ENCODE measurements at regions not wholly inside any gene's neighbourhood (a gene's known extent, or its start where the extent isn't known, plus 50 kb on each side); places are given as distances from the start of the nearest gene placed in this dataset.

DNA sequence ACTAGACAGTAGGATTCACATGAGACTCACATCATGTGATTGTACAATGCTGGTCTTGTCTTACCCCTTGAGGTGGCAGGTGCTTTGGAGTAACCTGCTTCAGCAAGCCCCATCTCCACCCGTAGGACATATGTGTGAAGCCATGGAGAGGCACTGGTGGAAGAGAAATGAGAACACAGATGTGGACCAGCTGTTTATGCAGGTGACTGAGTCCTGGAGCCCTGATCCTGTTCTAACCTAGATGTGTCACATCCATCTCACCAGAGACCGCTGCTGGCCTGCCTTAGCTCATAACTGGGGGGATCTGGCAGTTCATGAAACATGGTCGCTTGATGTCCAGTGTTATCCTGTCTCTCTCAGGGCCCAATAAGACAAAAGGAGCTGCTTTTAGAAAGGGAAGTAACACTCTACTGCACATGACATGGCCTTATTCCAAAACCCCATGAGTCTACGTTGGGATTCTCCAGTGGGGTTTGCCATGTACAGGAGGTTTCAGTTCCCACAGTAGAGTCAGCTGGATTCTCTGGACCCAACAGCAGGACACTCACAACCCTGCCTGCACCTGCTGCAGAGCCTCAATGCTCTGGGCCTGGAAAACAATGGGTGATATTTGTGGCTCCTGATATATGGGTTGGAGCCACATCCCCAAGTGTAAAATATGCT is 62.0 kb downstream of the GGTLC2 start:
- TF ChIP-seq, protein P1, sequence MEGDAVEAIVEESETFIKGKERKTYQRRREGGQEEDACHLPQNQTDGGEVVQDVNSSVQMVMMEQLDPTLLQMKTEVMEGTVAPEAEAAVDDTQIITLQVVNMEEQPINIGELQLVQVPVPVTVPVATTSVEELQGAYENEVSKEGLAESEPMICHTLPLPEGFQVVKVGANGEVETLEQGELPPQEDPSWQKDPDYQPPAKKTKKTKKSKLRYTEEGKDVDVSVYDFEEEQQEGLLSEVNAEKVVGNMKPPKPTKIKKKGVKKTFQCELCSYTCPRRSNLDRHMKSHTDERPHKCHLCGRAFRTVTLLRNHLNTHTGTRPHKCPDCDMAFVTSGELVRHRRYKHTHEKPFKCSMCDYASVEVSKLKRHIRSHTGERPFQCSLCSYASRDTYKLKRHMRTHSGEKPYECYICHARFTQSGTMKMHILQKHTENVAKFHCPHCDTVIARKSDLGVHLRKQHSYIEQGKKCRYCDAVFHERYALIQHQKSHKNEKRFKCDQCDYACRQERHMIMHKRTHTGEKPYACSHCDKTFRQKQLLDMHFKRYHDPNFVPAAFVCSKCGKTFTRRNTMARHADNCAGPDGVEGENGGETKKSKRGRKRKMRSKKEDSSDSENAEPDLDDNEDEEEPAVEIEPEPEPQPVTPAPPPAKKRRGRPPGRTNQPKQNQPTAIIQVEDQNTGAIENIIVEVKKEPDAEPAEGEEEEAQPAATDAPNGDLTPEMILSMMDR (IDR thresholded peaks at IDR 0.05; ENCODE audit: low read depth, low read length), result no peak
- Histone ChIP-seq H3K27ac (ENCODE audit: low read depth, low read length) (no peak overlapping the region), H3K27me3 (ENCODE audit: control insufficient read depth, insufficient read depth, low read length) (peaks cover 5% of the 10 kb centered on the region), H3K9me3 (ENCODE audit: control insufficient read depth, insufficient read depth, low read length) (no peaks in the 10 kb centered on the region), H3K4me3 (ENCODE audit: low read depth, low read length) (no peak overlapping the region)
- no peak for DNase-seq (ENCODE audit: low read depth, low spot score)
- ChIA-PET POLR2A (no interaction called here), CTCF (interaction anchor here (0.8 to 1.5 kb wide), 6 partner anchors 12 to 64 kb away, joined by 3 to 5 read pairs (median 3); no protein-coding TSS in a partner anchor)

GRCh38 chr22:22709719-22710445 is 65.5 kb downstream of the GGTLC2 start:
- no peak overlapping the region for H3K4me3 ChIP-seq (ENCODE audit: low read depth, low read length)
- CTCF ChIA-PET, result interaction anchor here (0.9 to 3.0 kb wide), 20 partner anchors 9 to 422 kb away, joined by 3 to 18 read pairs (median 4); no protein-coding TSS in a partner anchor
- no peak for DNase-seq (ENCODE audit: low read depth, low spot score)
- H3K27me3 ChIP-seq (ENCODE audit: control insufficient read depth, insufficient read depth, low read length), result peaks cover 5% of the 10 kb centered on the region
- H3K9me3 ChIP-seq (ENCODE audit: control insufficient read depth, insufficient read depth, low read length), result no peaks in the 10 kb centered on the region
- TF ChIP-seq, protein P1 (IDR thresholded peaks at IDR 0.05; ENCODE audit: low read depth, low read length), result no peak
- no peak overlapping the region for H3K27ac ChIP-seq (ENCODE audit: low read depth, low read length)
- POLR2A ChIA-PET, result no interaction called here

DNA sequence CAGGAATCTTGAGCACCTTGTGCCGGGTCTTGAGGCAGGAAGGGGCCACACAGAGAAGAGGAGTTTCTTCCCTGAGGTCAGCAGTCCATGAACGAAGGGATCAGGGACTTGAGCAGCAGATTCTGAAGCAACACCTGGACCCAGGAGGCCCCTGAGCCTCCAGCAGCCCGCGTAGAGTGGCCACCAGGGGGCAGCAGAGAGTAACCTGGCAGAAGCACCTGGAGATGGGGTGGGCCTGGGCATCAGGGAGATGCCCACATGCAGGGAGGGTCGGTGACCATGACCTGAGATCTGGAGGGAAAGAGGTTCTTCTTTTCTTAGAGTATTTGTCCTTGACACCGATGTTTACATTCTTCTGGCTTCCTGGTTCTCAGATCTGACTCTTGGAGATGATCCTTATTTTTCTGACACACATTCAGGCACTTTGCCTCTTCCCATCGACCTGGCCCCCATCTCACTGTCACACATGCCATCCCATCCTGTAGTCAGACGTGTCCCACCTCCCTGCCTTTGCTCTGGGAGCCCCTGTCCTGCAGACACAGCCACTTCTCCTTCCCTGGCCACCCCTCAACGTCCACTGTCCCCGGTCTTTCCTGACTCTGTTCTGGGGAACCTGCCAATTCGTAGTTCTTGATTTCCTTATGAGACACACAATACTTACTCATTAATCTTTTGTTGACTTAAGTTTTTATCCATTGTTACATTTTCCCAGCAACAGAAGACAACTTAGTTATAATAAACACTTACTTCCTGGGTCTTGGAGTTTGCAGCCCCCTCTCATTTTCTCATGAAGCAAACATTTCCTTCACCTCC is 66.5 kb downstream of the GGTLC2 start:
- no peak overlapping the region for H3K27ac ChIP-seq (ENCODE audit: low read depth, low read length)
- ChIA-PET POLR2A (no interaction called here), CTCF (interaction anchor here (1.7 to 1.8 kb wide), 2 partner anchors 10 to 45 kb away, joined by 4 to 16 read pairs; no protein-coding TSS in a partner anchor)
- no peak overlapping the region for H3K4me3 ChIP-seq (ENCODE audit: low read depth, low read length)
- TF ChIP-seq, protein P1 (IDR thresholded peaks at IDR 0.05; ENCODE audit: low read depth, low read length), result peak; percentile 86
- H3K27me3 ChIP-seq (ENCODE audit: control insufficient read depth, insufficient read depth, low read length), result peaks cover 5% of the 10 kb centered on the region
- no peaks in the 10 kb centered on the region for H3K9me3 ChIP-seq (ENCODE audit: control insufficient read depth, insufficient read depth, low read length)
- DNase-seq (ENCODE audit: low read depth, low spot score), result no peak

DNA sequence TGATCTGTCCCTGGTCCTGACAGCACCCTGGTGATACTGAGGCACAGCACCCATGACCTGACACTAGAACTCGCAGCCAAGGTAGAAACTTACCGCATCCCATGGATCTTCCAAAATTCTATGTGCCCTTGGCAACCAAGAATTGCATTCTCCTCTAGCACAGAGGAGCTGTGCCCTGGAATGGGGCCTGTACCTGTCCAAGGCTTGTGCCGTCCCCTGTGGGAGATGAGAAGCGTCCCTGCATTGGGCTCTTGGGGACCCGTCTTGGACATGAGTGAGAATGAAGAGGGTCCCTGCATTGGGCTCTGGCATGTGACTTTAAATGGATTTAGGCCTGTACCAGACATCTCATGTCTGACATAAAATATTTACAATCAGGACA is 67.1 kb downstream of the GGTLC2 start:
- ChIA-PET POLR2A (no interaction called here), CTCF (interaction anchor here (1.0 kb wide), 1 partner anchor 121 kb away, joined by 3 read pairs; no protein-coding TSS in a partner anchor)
- Histone ChIP-seq H3K27ac (ENCODE audit: low read depth, low read length) (no peak overlapping the region), H3K4me3 (ENCODE audit: low read depth, low read length) (no peak overlapping the region), H3K27me3 (ENCODE audit: control insufficient read depth, insufficient read depth, low read length) (peaks cover 5% of the 10 kb centered on the region), H3K9me3 (ENCODE audit: control insufficient read depth, insufficient read depth, low read length) (no peaks in the 10 kb centered on the region)
- DNase-seq (ENCODE audit: low read depth, low spot score), result no peak
- TF ChIP-seq, protein P1 (IDR thresholded peaks at IDR 0.05; ENCODE audit: low read depth, low read length), result no peak

Data from AG04450 (cell line).